ENCODE measurements at regions not wholly inside any gene's neighbourhood (a gene's known extent, or its start where the extent isn't known, plus 50 kb on each side); places are given as distances from the start of the nearest gene placed in this dataset.

GRCh38 chr3:106577241-106577640, 708.4 kb upstream of the CBLB start:
- peaks cover 2% of the 10 kb centered on the region for H3K27me3 Mint-ChIP-seq (ENCODE audit: unreplicated experiment)
- H3K4me1 Mint-ChIP-seq (ENCODE audit: unreplicated experiment) = peaks cover 9% of the 10 kb centered on the region
- no peak overlapping the region for H3K27ac Mint-ChIP-seq (ENCODE audit: unreplicated experiment)
- DNase-seq (ENCODE audit: low spot score) = no peak
- H3K4me3 Mint-ChIP-seq (ENCODE audit: unreplicated experiment) = no peak overlapping the region
- H3K9me3 Mint-ChIP-seq (ENCODE audit: unreplicated experiment) = no peaks in the 10 kb centered on the region
- H3K36me3 Mint-ChIP-seq (ENCODE audit: low read depth, unreplicated experiment) = no peaks in the 10 kb centered on the region
- TF ChIP-seq CTCF (IDR thresholded peaks at IDR 0.05; ENCODE audit: unreplicated experiment) = no peak

- DNase-seq (ENCODE audit: low spot score) = no peak
- Mint-ChIP-seq H3K4me3 (ENCODE audit: unreplicated experiment) (no peak overlapping the region), H3K27me3 (ENCODE audit: unreplicated experiment) (peaks cover 2% of the 10 kb centered on the region), H3K9me3 (ENCODE audit: unreplicated experiment) (no peaks in the 10 kb centered on the region), H3K27ac (ENCODE audit: unreplicated experiment) (no peak overlapping the region), H3K4me1 (ENCODE audit: unreplicated experiment) (peaks cover 9% of the 10 kb centered on the region), H3K36me3 (ENCODE audit: low read depth, unreplicated experiment) (no peaks in the 10 kb centered on the region)
- TF ChIP-seq CTCF (IDR thresholded peaks at IDR 0.05; ENCODE audit: unreplicated experiment) = no peak
Observed at GRCh38 chr3:106578911-106579310, 710.1 kb upstream of the CBLB start.

- Mint-ChIP-seq H3K36me3 (ENCODE audit: low read depth, unreplicated experiment) (no peaks in the 10 kb centered on the region), H3K9me3 (ENCODE audit: unreplicated experiment) (no peaks in the 10 kb centered on the region), H3K27ac (ENCODE audit: unreplicated experiment) (no peak overlapping the region), H3K4me1 (ENCODE audit: unreplicated experiment) (peaks cover 3% of the 10 kb centered on the region), H3K4me3 (ENCODE audit: unreplicated experiment) (no peak overlapping the region), H3K27me3 (ENCODE audit: unreplicated experiment) (no peaks in the 10 kb centered on the region)
- TF ChIP-seq CTCF (IDR thresholded peaks at IDR 0.05; ENCODE audit: unreplicated experiment) = no peak
- DNase-seq (ENCODE audit: low spot score) = no peak
Observed at GRCh38 chr3:106582151-106582550, 713.3 kb upstream of the CBLB start.

GRCh38 chr3:106587551-106587950, 718.7 kb upstream of the CBLB start:
- H3K27me3 Mint-ChIP-seq (ENCODE audit: unreplicated experiment) = no peaks in the 10 kb centered on the region
- H3K9me3 Mint-ChIP-seq (ENCODE audit: unreplicated experiment) = no peaks in the 10 kb centered on the region
- no peaks in the 10 kb centered on the region for H3K36me3 Mint-ChIP-seq (ENCODE audit: low read depth, unreplicated experiment)
- H3K4me3 Mint-ChIP-seq (ENCODE audit: unreplicated experiment) = no peak overlapping the region
- TF ChIP-seq CTCF (IDR thresholded peaks at IDR 0.05; ENCODE audit: unreplicated experiment) = no peak
- DNase-seq (ENCODE audit: low spot score) = no peak
- no peak overlapping the region for H3K27ac Mint-ChIP-seq (ENCODE audit: unreplicated experiment)
- no peaks in the 10 kb centered on the region for H3K4me1 Mint-ChIP-seq (ENCODE audit: unreplicated experiment)

- H3K27ac Mint-ChIP-seq (ENCODE audit: unreplicated experiment) = no peak overlapping the region
- DNase-seq (ENCODE audit: low spot score) = no peak
- TF ChIP-seq CTCF (IDR thresholded peaks at IDR 0.05; ENCODE audit: unreplicated experiment) = no peak
- H3K9me3 Mint-ChIP-seq (ENCODE audit: unreplicated experiment) = no peaks in the 10 kb centered on the region
- H3K36me3 Mint-ChIP-seq (ENCODE audit: low read depth, unreplicated experiment) = no peaks in the 10 kb centered on the region
- no peaks in the 10 kb centered on the region for H3K27me3 Mint-ChIP-seq (ENCODE audit: unreplicated experiment)
- no peaks in the 10 kb centered on the region for H3K4me1 Mint-ChIP-seq (ENCODE audit: unreplicated experiment)
- no peak overlapping the region for H3K4me3 Mint-ChIP-seq (ENCODE audit: unreplicated experiment)
Observed at GRCh38 chr3:106588739-106589138, 719.9 kb upstream of the CBLB start.

All from endothelial cell (in vitro differentiated cells).